ENCODE measurements at regions not wholly inside any gene's neighbourhood (a gene's known extent, or its start where the extent isn't known, plus 50 kb on each side); places are given as distances from the start of the nearest gene placed in this dataset.

- DNase-seq: no peak
Observed at GRCh38 chr11:109564241-109564640, 142.3 kb downstream of the C11orf87 start.

GRCh38 chr11:109582470-109582869, 160.5 kb downstream of the C11orf87 start:
- no peak for DNase-seq

GRCh38 chr11:109584001-109584972, 162.3 kb downstream of the C11orf87 start:
- no peak for DNase-seq

- no peak for DNase-seq
Observed at GRCh38 chr11:109586789-109587188, 164.8 kb downstream of the C11orf87 start.

- DNase-seq: no peak
Observed at GRCh38 chr11:109590782-109591181, 168.8 kb downstream of the C11orf87 start.

GRCh38 chr11:109597336-109597735, 175.3 kb downstream of the C11orf87 start:
- no peak for DNase-seq

- DNase-seq: no peak
Observed at GRCh38 chr11:109604481-109605400, 182.8 kb downstream of the C11orf87 start.

- DNase-seq: no peak
Observed at GRCh38 chr11:109606256-109606655, 184.3 kb downstream of the C11orf87 start.

- no peak for DNase-seq
Observed at GRCh38 chr11:109609454-109610185, 187.6 kb downstream of the C11orf87 start.

GRCh38 chr11:109612496-109612895, 190.5 kb downstream of the C11orf87 start:
- no peak for DNase-seq

- DNase-seq: no peak
Observed at GRCh38 chr11:109619498-109619897, 197.5 kb downstream of the C11orf87 start.

GRCh38 chr11:109629734-109630133, 207.7 kb downstream of the C11orf87 start:
- no peak for DNase-seq

GRCh38 chr11:109641549-109641948, 219.6 kb downstream of the C11orf87 start:
- no peak for DNase-seq

- DNase-seq: no peak
Observed at GRCh38 chr11:109644152-109644551, 222.2 kb downstream of the C11orf87 start.

GRCh38 chr11:109648804-109649203, 226.8 kb downstream of the C11orf87 start:
- DNase-seq: no peak

GRCh38 chr11:109654091-109654490, 232.1 kb downstream of the C11orf87 start:
- DNase-seq: no peak

- DNase-seq: no peak
Observed at GRCh38 chr11:109658190-109658589, 236.2 kb downstream of the C11orf87 start.

GRCh38 chr11:109667719-109668118, 245.7 kb downstream of the C11orf87 start:
- DNase-seq: no peak

- DNase-seq: no peak
Observed at GRCh38 chr11:109668973-109669634, 247.1 kb downstream of the C11orf87 start.

- DNase-seq: no peak
Observed at GRCh38 chr11:109677231-109677630, 255.2 kb downstream of the C11orf87 start.

GRCh38 chr11:109677876-109678275, 255.9 kb downstream of the C11orf87 start:
- no peak for DNase-seq

- no peak for DNase-seq
Observed at GRCh38 chr11:109680127-109680526, 258.1 kb downstream of the C11orf87 start.
